ENCODE measurements at regions not wholly inside any gene's neighbourhood (a gene's known extent, or its start where the extent isn't known, plus 50 kb on each side); places are given as distances from the start of the nearest gene placed in this dataset.

DNA sequence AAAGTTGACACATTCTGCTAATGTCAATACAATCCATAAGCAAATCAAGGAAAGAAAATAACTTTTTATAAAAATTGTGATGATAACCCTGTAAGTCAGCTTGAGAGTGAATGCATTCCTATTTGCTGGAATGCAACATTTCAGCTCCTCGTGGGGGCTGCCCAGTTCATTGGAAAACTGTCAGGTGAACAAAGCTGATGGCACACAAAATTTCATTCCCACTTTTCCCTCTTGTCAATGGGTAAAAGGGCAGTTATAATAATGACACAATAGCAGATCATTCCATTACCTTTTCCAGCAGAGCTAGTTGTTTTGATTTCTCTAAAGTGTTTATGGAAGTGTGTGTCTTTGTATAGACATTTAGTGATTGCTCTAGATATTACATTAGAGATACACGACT is 1124.6 kb upstream of the MAP3K7 start:
- H3K4me3 ChIP-seq, result no peak overlapping the region
- TF ChIP-seq POLR2A (IDR thresholded peaks at IDR 0.05), result no peak
- TF ChIP-seq, protein P1, sequence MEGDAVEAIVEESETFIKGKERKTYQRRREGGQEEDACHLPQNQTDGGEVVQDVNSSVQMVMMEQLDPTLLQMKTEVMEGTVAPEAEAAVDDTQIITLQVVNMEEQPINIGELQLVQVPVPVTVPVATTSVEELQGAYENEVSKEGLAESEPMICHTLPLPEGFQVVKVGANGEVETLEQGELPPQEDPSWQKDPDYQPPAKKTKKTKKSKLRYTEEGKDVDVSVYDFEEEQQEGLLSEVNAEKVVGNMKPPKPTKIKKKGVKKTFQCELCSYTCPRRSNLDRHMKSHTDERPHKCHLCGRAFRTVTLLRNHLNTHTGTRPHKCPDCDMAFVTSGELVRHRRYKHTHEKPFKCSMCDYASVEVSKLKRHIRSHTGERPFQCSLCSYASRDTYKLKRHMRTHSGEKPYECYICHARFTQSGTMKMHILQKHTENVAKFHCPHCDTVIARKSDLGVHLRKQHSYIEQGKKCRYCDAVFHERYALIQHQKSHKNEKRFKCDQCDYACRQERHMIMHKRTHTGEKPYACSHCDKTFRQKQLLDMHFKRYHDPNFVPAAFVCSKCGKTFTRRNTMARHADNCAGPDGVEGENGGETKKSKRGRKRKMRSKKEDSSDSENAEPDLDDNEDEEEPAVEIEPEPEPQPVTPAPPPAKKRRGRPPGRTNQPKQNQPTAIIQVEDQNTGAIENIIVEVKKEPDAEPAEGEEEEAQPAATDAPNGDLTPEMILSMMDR (IDR thresholded peaks at IDR 0.05), result no peak
- no peak overlapping the region for H3K27ac ChIP-seq
- H3K9me3 ChIP-seq, result no peaks in the 10 kb centered on the region
- intact Hi-C loops (cut with DNase I), result no loop called here
- DNase-seq (no peak), ATAC-seq (no peak)
- no peaks in the 10 kb centered on the region for H3K27me3 ChIP-seq
- no peaks in the 10 kb centered on the region for H3K4me1 ChIP-seq
- WGBS (ENCODE audit: insufficient coverage, low coverage, low lambda C conversion rate, missing lambda C conversion rate), result 56% methylated on average over 2 of the region's 2 CpGs
- no peaks in the 10 kb centered on the region for H3K36me3 ChIP-seq

DNA sequence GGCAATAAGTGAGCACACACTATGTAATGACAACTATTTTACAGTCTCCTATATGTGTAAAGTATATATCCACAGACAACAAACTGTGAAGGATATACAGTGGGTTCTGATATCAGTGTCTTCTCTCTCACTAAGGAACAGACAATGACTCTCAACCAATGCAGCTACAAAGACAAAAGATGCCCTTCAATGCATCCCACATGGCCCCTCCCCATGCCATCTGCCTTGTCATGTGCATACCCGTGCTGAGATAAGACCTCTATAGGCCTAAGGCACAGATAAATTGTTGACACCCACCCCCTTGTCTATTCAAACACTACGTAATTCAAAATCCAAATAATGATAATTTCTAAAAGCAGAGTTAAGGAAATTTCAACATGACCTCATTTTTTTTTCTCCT is 1123.5 kb upstream of the MAP3K7 start:
- DNase-seq (no peak), ATAC-seq (no peak)
- no peak overlapping the region for H3K27ac ChIP-seq
- WGBS (ENCODE audit: insufficient coverage, low coverage, low lambda C conversion rate, missing lambda C conversion rate), result 57% methylated on average over 2 of the region's 2 CpGs
- no peaks in the 10 kb centered on the region for H3K36me3 ChIP-seq
- no peaks in the 10 kb centered on the region for H3K9me3 ChIP-seq
- TF ChIP-seq, protein P1 (IDR thresholded peaks at IDR 0.05), result no peak
- H3K4me1 ChIP-seq, result no peaks in the 10 kb centered on the region
- intact Hi-C loops (cut with DNase I), result no loop called here
- H3K4me3 ChIP-seq, result no peak overlapping the region
- no peaks in the 10 kb centered on the region for H3K27me3 ChIP-seq

DNA sequence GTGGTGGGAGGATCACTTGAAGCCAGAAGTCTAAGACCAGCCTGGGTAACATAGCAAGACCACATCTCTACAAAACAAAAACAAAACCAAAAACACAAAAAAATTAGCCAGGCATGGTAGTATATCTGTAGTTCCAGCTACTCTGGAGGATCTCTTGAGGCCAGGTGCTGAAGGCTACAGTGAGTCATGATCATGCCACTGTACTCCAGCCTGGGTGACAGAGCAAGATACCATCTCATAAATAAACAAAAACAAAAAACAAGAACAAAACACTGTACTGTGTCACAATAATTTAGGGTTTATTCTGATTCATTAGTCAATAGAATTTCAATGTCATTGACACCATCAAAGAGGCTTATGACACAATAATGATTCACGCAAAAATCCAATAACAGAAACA is 1121.7 kb upstream of the MAP3K7 start:
- intact Hi-C loops (cut with DNase I), result no loop called here
- DNase-seq (no peak), ATAC-seq (no peak)
- TF ChIP-seq POLR2A (IDR thresholded peaks at IDR 0.05), result no peak
- TF ChIP-seq, protein P1 (IDR thresholded peaks at IDR 0.05), result no peak
- no peaks in the 10 kb centered on the region for H3K36me3 ChIP-seq
- no peaks in the 10 kb centered on the region for H3K27me3 ChIP-seq
- H3K9me3 ChIP-seq, result no peaks in the 10 kb centered on the region
- H3K4me3 ChIP-seq, result no peak overlapping the region
- H3K27ac ChIP-seq, result no peak overlapping the region
- no peaks in the 10 kb centered on the region for H3K4me1 ChIP-seq
- WGBS (ENCODE audit: insufficient coverage, low coverage, low lambda C conversion rate, missing lambda C conversion rate), result 58% methylated on average over 1 of the region's 1 CpG

DNA sequence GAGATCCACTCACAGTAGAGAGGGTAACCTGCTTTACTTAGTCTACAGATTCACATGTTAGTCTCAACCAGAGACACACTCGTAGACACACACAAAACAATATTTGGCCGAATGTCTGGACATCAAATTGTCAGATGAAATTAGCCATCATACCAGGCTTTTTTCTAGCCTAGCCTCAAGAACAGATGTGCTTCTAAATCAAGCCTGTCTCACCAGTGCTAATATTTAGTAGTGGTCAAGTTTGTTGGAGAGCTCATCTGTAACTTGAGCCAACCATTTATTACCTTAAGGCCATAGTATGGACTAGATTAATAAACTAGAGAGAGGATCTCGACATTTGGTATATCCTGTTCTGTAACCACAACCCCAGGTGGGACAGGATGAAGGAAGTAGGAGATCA is 1118.8 kb upstream of the MAP3K7 start:
- Histone ChIP-seq H3K27ac (no peak overlapping the region), H3K4me1 (no peaks in the 10 kb centered on the region), H3K9me3 (no peaks in the 10 kb centered on the region), H3K27me3 (no peaks in the 10 kb centered on the region), H3K4me3 (no peak overlapping the region), H3K36me3 (no peaks in the 10 kb centered on the region)
- TF ChIP-seq, protein P1 (IDR thresholded peaks at IDR 0.05), result no peak
- TF ChIP-seq POLR2A (IDR thresholded peaks at IDR 0.05), result no peak
- intact Hi-C loops (cut with DNase I), result no loop called here
- WGBS (ENCODE audit: insufficient coverage, low coverage, low lambda C conversion rate, missing lambda C conversion rate), result 65% methylated on average over 3 of the region's 3 CpGs
- no peak for DNase-seq
- ATAC-seq, result no peak

DNA sequence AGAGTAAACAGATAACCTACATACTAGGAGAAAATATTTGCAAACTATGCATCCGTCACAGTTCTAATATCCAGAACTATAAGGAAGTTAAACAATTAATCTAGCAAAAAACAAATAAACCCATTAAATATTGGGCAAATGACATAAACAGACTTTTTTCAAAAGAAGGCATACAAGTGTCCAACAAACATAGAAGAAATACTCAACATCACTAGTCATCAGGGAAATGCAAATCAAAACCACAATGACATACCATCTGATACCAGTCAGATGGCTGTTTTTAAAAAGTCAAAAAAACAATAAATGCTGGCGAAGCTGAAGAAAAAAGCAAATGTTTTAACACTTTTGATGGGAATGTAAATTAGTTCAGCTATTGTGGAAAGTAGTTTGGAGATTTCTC is 1117.7 kb upstream of the MAP3K7 start:
- Histone ChIP-seq H3K9me3 (no peaks in the 10 kb centered on the region), H3K4me3 (no peak overlapping the region), H3K36me3 (no peaks in the 10 kb centered on the region), H3K27ac (no peak overlapping the region), H3K4me1 (no peaks in the 10 kb centered on the region), H3K27me3 (no peaks in the 10 kb centered on the region)
- TF ChIP-seq POLR2A (IDR thresholded peaks at IDR 0.05), result no peak
- TF ChIP-seq, protein P1 (IDR thresholded peaks at IDR 0.05), result no peak
- 58% methylated on average over 2 of the region's 2 CpGs for WGBS (ENCODE audit: insufficient coverage, low coverage, low lambda C conversion rate, missing lambda C conversion rate)
- ATAC-seq (no peak), DNase-seq (no peak)
- intact Hi-C loops (cut with DNase I), result no loop called here
